VCaP (cell line): ENCODE measurements at regions not wholly inside any gene's neighbourhood (a gene's known extent, or its start where the extent isn't known, plus 50 kb on each side); places are given as distances from the start of the nearest gene placed in this dataset.

Source experiments
- H3K27ac ChIP-seq: fragments of 450-650 bp; 2 replicates; pipeline ENCODE4 v1.5.1; 2017
- CTCF ChIP-seq: fragments of 450-650 bp; conservative IDR thresholded peaks from 2 replicates; pipeline ENCODE4 v1.5.1; 2017; ENCODE audit warnings: mild to moderate bottlenecking, moderate library complexity

GRCh38 chr2:4507661-4508060, 804.3 kb downstream of the DCDC2C start:
- no peak for TF ChIP-seq CTCF

GRCh38 chr2:4515871-4516761, 812.7 kb downstream of the DCDC2C start:
- TF ChIP-seq CTCF: no peak
- no peak overlapping the region for H3K27ac ChIP-seq

More at GRCh38 chr2:4507661-4508060, 804.3 kb downstream of the DCDC2C start:
- H3K27ac ChIP-seq: no peak overlapping the region

- H3K27ac ChIP-seq: peak overlapping the region; percentile 72
- TF ChIP-seq CTCF: no peak
These were observed 815.2 kb downstream of the DCDC2C start for GRCh38 chr2:4518596-4518995.

- no peak overlapping the region for H3K27ac ChIP-seq
- no peak for TF ChIP-seq CTCF
These were observed 819.4 kb downstream of the DCDC2C start for GRCh38 chr2:4522498-4523421.

- TF ChIP-seq CTCF: no peak
These were observed 824.0 kb downstream of the DCDC2C start for GRCh38 chr2:4527416-4527815.

GRCh38 chr2:4528246-4528645, 824.9 kb downstream of the DCDC2C start:
- TF ChIP-seq CTCF: no peak

More at GRCh38 chr2:4527416-4527815, 824.0 kb downstream of the DCDC2C start:
- no peak overlapping the region for H3K27ac ChIP-seq

GRCh38 chr2:4528773-4529172, 825.4 kb downstream of the DCDC2C start:
- no peak for TF ChIP-seq CTCF
- no peak overlapping the region for H3K27ac ChIP-seq

More at GRCh38 chr2:4528246-4528645, 824.9 kb downstream of the DCDC2C start:
- H3K27ac ChIP-seq: no peak overlapping the region
